Fibroblast of lung (primary cell): ENCODE measurements at regions not wholly inside any gene's neighbourhood (a gene's known extent, or its start where the extent isn't known, plus 50 kb on each side); places are given as distances from the start of the nearest gene placed in this dataset.
A peak's percentile ranks its signal among the peaks of the same experiment; 100 is the strongest.

ENCODE experiments used
- DNase-seq, 2 donors: peaks; one replicate each; pipeline versions ENCODE4 v3.0.0 to v3.0.0-alpha.2; 2010; ENCODE audit warnings: low read depth in 2 of 2
- H2AFZ ChIP-seq: 2 replicates; pipeline ENCODE4 v1.5.1; 2012; ENCODE audit warnings: low read length, control low read depth, inconsistent platforms
- H3K27ac ChIP-seq: 2 replicates; pipeline ENCODE4 v1.5.1; 2011; ENCODE audit warnings: low read length, control low read depth; ENCODE audit not compliant: insufficient read depth
- H3K27me3 ChIP-seq: 2 replicates; pipeline ENCODE4 v1.5.1; 2011; ENCODE audit warnings: mild to moderate bottlenecking, low read length; ENCODE audit not compliant: control insufficient read depth, insufficient read depth
- H3K36me3 ChIP-seq: 2 replicates; pipeline ENCODE4 v1.5.1; 2011; ENCODE audit warnings: low read length; ENCODE audit not compliant: control insufficient read depth, insufficient read depth
- H3K4me1 ChIP-seq: 2 replicates; pipeline ENCODE4 v1.5.1; 2011; ENCODE audit warnings: low read length; ENCODE audit not compliant: control insufficient read depth, insufficient read depth; ENCODE audit errors: extremely low read depth
- H3K4me2 ChIP-seq: 2 replicates; pipeline ENCODE4 v1.5.1; 2011; ENCODE audit warnings: low read length, control low read depth; ENCODE audit not compliant: insufficient read depth; ENCODE audit errors: extremely low read depth
- H3K4me3 ChIP-seq, 4 experiments: fragments of 200-600 bp in 1 of 4; sonication (generic) in 1 of 4; replicated peaks in 1 of 4; 2 replicates each; pipeline ENCODE4 v1.5.1; 2011 to 2016; ENCODE audit warnings: low read length in 4 of 4, low read depth in 3 of 4, mild to moderate bottlenecking in 3 of 4, control low read depth in 2 of 4, inconsistent platforms in 1 of 4, mixed read lengths in 1 of 4; ENCODE audit not compliant: insufficient read depth in 1 of 4; ENCODE audit errors: control extremely low read depth in 1 of 4
- H3K79me2 ChIP-seq: 2 replicates; pipeline ENCODE4 v1.5.1; 2012; ENCODE audit warnings: mild to moderate bottlenecking, low read length, inconsistent platforms; ENCODE audit not compliant: control insufficient read depth, insufficient read depth
- H3K9ac ChIP-seq: 2 replicates; pipeline ENCODE4 v1.5.1; 2011; ENCODE audit warnings: mild to moderate bottlenecking, low read length, control low read depth; ENCODE audit not compliant: insufficient read depth
- H3K9me3 ChIP-seq: 2 replicates; pipeline ENCODE4 v1.5.1; 2012; ENCODE audit warnings: low read depth, low read length; ENCODE audit not compliant: control insufficient read depth, insufficient read depth
- H4K20me1 ChIP-seq: 2 replicates; pipeline ENCODE4 v1.5.1; 2011; ENCODE audit warnings: low read length; ENCODE audit not compliant: control insufficient read depth, insufficient read depth; ENCODE audit errors: extremely low read depth
- EZH2 ChIP-seq: IDR thresholded peaks from 2 replicates; pipeline ENCODE4 v1.5.1; 2012; ENCODE audit warnings: low read length, control low read depth, mild to moderate bottlenecking; ENCODE audit errors: missing control alignments
- TF ChIP-seq, protein P1 (sequence below), 2 donors: IDR thresholded peaks in 1 of 2; conservative IDR thresholded peaks in 1 of 2; 1 replicate in 1 of 2; 2 replicates in 1 of 2; pipeline ENCODE4 v1.5.1; 2011 to 2012; ENCODE audit warnings: low read length in 2 of 2, control low read depth in 1 of 2, inconsistent platforms in 1 of 2, low read depth in 1 of 2, mild to moderate bottlenecking in 1 of 2

- H3K4me2 ChIP-seq = no peak overlapping the region
- H4K20me1 ChIP-seq = no peaks in the 10 kb centered on the region
- TF ChIP-seq, protein P1, sequence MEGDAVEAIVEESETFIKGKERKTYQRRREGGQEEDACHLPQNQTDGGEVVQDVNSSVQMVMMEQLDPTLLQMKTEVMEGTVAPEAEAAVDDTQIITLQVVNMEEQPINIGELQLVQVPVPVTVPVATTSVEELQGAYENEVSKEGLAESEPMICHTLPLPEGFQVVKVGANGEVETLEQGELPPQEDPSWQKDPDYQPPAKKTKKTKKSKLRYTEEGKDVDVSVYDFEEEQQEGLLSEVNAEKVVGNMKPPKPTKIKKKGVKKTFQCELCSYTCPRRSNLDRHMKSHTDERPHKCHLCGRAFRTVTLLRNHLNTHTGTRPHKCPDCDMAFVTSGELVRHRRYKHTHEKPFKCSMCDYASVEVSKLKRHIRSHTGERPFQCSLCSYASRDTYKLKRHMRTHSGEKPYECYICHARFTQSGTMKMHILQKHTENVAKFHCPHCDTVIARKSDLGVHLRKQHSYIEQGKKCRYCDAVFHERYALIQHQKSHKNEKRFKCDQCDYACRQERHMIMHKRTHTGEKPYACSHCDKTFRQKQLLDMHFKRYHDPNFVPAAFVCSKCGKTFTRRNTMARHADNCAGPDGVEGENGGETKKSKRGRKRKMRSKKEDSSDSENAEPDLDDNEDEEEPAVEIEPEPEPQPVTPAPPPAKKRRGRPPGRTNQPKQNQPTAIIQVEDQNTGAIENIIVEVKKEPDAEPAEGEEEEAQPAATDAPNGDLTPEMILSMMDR (conservative IDR thresholded peaks at IDR 0.05 in 1 of 2, IDR thresholded peaks at IDR 0.05 in 1 of 2; ENCODE audit: low read depth in 1 of 2, low read length in 2 of 2) = no peak
- TF ChIP-seq EZH2 = no peak
- no peaks in the 10 kb centered on the region for H3K4me1 ChIP-seq
- no peak overlapping the region for H3K27ac ChIP-seq
- H3K27me3 ChIP-seq = no peaks in the 10 kb centered on the region
- no peak overlapping the region for H2AFZ ChIP-seq
- H3K9me3 ChIP-seq = no peaks in the 10 kb centered on the region
- DNase-seq = no peak
- no peaks in the 10 kb centered on the region for H3K36me3 ChIP-seq
- no peak overlapping the region for H3K9ac ChIP-seq
- H3K79me2 ChIP-seq = no peaks in the 10 kb centered on the region
- no peak overlapping the region for H3K4me3 ChIP-seq
Measured at GRCh38 chr22:27315833-27316232, 485.7 kb downstream of the MN1 start.

DNA sequence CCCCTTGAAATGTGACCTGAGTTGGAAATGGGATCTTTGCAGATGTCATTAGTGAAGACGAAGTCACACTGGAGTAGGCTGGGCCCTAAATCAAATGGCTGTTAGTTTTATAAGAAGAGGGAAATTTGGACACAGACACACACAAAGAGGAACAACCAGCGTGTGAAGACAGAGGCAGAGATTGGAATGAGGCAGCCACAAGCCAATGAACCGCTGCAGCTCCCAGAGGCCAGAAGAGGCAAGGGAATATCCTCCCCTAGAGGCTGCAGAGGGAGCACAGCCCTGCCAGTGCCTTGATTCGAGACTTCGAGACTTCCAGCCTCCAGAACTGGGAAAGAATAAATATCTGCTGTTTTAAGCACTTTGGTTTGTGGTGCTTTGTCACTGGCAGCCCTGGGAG is 484.5 kb downstream of the MN1 start:
- no peak overlapping the region for H3K4me2 ChIP-seq
- H3K79me2 ChIP-seq = no peaks in the 10 kb centered on the region
- H4K20me1 ChIP-seq = no peaks in the 10 kb centered on the region
- H3K9me3 ChIP-seq = no peaks in the 10 kb centered on the region
- no peaks in the 10 kb centered on the region for H3K4me1 ChIP-seq
- TF ChIP-seq, protein P1 (conservative IDR thresholded peaks at IDR 0.05 in 1 of 2, IDR thresholded peaks at IDR 0.05 in 1 of 2; ENCODE audit: low read depth in 1 of 2, low read length in 2 of 2) = no peak
- TF ChIP-seq EZH2 = no peak
- H2AFZ ChIP-seq = no peak overlapping the region
- no peak overlapping the region for H3K27ac ChIP-seq
- no peak overlapping the region for H3K4me3 ChIP-seq
- no peak for DNase-seq
- H3K27me3 ChIP-seq = no peaks in the 10 kb centered on the region
- no peaks in the 10 kb centered on the region for H3K36me3 ChIP-seq
- H3K9ac ChIP-seq = no peak overlapping the region

DNA sequence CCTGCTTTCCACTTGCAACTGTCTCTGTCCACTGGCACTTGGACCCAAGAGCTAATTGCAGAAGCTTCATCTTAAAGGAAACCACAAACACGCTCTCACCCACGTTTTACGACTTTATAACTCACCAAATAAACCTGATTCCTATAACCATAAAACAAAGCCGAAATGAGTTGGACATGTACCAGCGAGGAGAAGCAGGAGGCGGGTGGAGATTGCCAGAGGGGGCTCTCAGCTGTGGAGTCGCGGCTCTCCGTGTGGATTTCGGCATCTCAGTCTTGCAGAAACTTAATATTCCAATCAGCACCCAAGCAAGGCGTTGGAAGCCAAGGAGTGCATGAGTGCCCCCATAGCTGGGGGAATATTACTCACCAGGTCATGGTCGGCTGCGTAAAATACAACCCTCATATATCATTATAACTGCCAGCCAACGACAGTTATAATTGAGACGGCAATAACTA is 483.6 kb downstream of the MN1 start:
- peak in 1 of 2 donors; percentile 68 for DNase-seq
- Histone ChIP-seq H3K27me3 (no peaks in the 10 kb centered on the region), H3K79me2 (no peaks in the 10 kb centered on the region), H4K20me1 (no peaks in the 10 kb centered on the region), H3K4me3 (no peak overlapping the region), H3K4me2 (no peak overlapping the region), H3K27ac (no peak overlapping the region), H3K4me1 (no peaks in the 10 kb centered on the region), H3K9me3 (no peaks in the 10 kb centered on the region), H2AFZ (no peak overlapping the region), H3K9ac (no peak overlapping the region), H3K36me3 (no peaks in the 10 kb centered on the region)
- TF ChIP-seq, protein P1 (conservative IDR thresholded peaks at IDR 0.05 in 1 of 2, IDR thresholded peaks at IDR 0.05 in 1 of 2; ENCODE audit: low read depth in 1 of 2, low read length in 2 of 2) = no peak
- no peak for TF ChIP-seq EZH2
